ENCODE measurements at regions not wholly inside any gene's neighbourhood (a gene's known extent, or its start where the extent isn't known, plus 50 kb on each side); places are given as distances from the start of the nearest gene placed in this dataset.
"Not testable (repeated sequence)": the region's sequence is repeated elsewhere in the genome, so short reads cannot be mapped to it uniquely, and the experiment has no call there.

DNA sequence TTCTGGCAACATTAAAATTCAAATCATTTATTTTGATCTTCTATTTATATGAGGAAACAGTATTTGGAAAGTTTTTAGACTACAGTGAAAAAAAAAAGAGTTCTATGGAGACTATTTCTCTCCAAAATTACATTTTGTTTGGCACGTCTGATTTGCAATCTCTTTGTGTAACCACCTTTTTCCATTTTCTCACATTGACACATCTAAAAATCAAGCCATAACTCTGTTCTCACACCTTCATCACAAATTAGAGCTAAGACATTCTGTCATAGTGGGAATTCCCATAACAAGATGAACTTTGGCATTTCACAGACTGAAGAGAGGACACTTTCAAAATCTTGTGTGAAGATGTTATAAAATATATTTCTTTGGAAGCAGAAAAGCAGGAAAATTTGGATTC, 468.9 kb downstream of the GRIA2 start:
- H3K36me3 ChIP-seq (ENCODE audit: control insufficient read depth, insufficient read depth, low read length), result no peaks in the 10 kb centered on the region
- no peaks in the 10 kb centered on the region for H3K4me1 ChIP-seq
- H3K27me3 ChIP-seq (replicated peaks; ENCODE audit: control insufficient read depth, insufficient read depth, low read length), result no peaks in the 10 kb centered on the region
- H3K4me3 Mint-ChIP-seq (ENCODE audit: unreplicated experiment), result no peak overlapping the region
- no peaks in the 10 kb centered on the region for H3K4me1 Mint-ChIP-seq (ENCODE audit: low read depth, unreplicated experiment)
- TF ChIP-seq, protein P1, sequence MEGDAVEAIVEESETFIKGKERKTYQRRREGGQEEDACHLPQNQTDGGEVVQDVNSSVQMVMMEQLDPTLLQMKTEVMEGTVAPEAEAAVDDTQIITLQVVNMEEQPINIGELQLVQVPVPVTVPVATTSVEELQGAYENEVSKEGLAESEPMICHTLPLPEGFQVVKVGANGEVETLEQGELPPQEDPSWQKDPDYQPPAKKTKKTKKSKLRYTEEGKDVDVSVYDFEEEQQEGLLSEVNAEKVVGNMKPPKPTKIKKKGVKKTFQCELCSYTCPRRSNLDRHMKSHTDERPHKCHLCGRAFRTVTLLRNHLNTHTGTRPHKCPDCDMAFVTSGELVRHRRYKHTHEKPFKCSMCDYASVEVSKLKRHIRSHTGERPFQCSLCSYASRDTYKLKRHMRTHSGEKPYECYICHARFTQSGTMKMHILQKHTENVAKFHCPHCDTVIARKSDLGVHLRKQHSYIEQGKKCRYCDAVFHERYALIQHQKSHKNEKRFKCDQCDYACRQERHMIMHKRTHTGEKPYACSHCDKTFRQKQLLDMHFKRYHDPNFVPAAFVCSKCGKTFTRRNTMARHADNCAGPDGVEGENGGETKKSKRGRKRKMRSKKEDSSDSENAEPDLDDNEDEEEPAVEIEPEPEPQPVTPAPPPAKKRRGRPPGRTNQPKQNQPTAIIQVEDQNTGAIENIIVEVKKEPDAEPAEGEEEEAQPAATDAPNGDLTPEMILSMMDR (IDR thresholded peaks at IDR 0.05; ENCODE audit: insufficient read depth in 1 of 2, low read depth in 1 of 2, low read length in 1 of 2, severe bottlenecking in 1 of 2, unreplicated experiment in 1 of 2), result no peak
- no peak for DNase-seq
- peaks cover 4% of the 10 kb centered on the region for H3K36me3 Mint-ChIP-seq (ENCODE audit: insufficient read depth, unreplicated experiment)
- BruUV-seq (replicated peaks), result no TSS peak
- ChIA-PET CTCF (no interaction called here), POLR2A (no interaction called here)
- no peaks in the 10 kb centered on the region for H3K9me3 Mint-ChIP-seq (ENCODE audit: unreplicated experiment)
- H3K27me3 Mint-ChIP-seq (ENCODE audit: insufficient read depth, unreplicated experiment), result no peaks in the 10 kb centered on the region
- no peaks in the 10 kb centered on the region for H3K9me3 ChIP-seq
- H3K4me3 ChIP-seq (ENCODE audit: low read depth, low read length), result no peak overlapping the region
- no peak overlapping the region for H3K27ac Mint-ChIP-seq (ENCODE audit: unreplicated experiment)
- intact Hi-C loops (cut with micrococcal nuclease; ENCODE audit: unreplicated experiment), result no loop called here

DNA sequence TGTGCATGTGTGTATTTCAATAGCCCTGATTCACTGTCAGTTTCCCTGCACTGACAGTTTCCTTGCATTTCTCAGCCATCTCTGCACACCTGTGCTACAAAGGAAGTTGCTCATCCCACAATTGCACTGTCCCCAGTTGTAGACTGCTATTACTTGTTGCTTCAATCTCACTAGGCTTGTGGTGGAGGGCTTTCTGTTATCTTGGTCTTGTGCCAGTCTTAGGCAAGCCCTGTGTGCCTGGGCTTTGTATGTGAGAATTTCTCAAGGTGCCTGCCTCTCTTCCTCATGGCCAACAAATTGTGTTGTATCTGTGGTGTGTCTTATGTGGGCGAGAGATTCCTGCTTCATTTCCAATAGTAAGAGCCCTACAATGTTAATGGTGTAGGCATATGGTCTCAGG, 467.4 kb downstream of the GRIA2 start:
- Mint-ChIP-seq H3K36me3 (ENCODE audit: insufficient read depth, unreplicated experiment) (peaks cover 4% of the 10 kb centered on the region), H3K9me3 (ENCODE audit: unreplicated experiment) (no peaks in the 10 kb centered on the region), H3K4me1 (ENCODE audit: low read depth, unreplicated experiment) (no peaks in the 10 kb centered on the region), H3K27me3 (ENCODE audit: insufficient read depth, unreplicated experiment) (no peaks in the 10 kb centered on the region), H3K4me3 (ENCODE audit: unreplicated experiment) (no peak overlapping the region), H3K27ac (ENCODE audit: unreplicated experiment) (no peak overlapping the region)
- no peaks in the 10 kb centered on the region for H3K9me3 ChIP-seq
- no peaks in the 10 kb centered on the region for H3K27me3 ChIP-seq (replicated peaks; ENCODE audit: control insufficient read depth, insufficient read depth, low read length)
- no peak for DNase-seq
- BruUV-seq (replicated peaks), result no TSS peak
- ChIA-PET POLR2A (no interaction called here), CTCF (no interaction called here)
- H3K4me3 ChIP-seq (ENCODE audit: low read depth, low read length), result no peak overlapping the region
- H3K36me3 ChIP-seq (ENCODE audit: control insufficient read depth, insufficient read depth, low read length), result no peaks in the 10 kb centered on the region
- intact Hi-C loops (cut with micrococcal nuclease; ENCODE audit: unreplicated experiment), result no loop called here
- TF ChIP-seq, protein P1 (IDR thresholded peaks at IDR 0.05; ENCODE audit: insufficient read depth in 1 of 2, low read depth in 1 of 2, low read length in 1 of 2, severe bottlenecking in 1 of 2, unreplicated experiment in 1 of 2), result no peak
- H3K4me1 ChIP-seq, result no peaks in the 10 kb centered on the region

DNA sequence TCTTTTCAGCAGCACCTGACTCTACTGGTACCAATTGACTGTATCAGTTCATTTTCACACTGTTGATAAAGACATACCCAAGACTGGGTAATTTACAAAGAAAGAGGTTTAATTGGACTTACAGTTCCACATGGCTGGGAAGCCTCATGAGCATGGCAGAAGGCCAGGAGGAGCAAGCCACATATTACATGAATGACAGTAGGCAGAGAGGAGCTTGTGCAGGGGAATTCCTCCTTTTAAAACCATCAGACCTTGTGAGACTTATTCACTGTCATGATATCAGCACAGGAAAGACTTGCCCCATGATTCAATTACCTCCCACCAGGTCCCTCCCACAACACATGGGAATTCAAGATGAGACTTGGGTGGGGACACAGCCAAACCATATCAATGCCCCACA, 458.8 kb downstream of the GRIA2 start:
- intact Hi-C loops (cut with micrococcal nuclease; ENCODE audit: unreplicated experiment); H3K36me3 ChIP-seq (ENCODE audit: control insufficient read depth, insufficient read depth, low read length); DNase-seq; H3K9me3 ChIP-seq; BruUV-seq (replicated peaks); H3K4me1 ChIP-seq; H3K4me3 Mint-ChIP-seq (ENCODE audit: unreplicated experiment); H3K36me3 Mint-ChIP-seq (ENCODE audit: insufficient read depth, unreplicated experiment); H3K27me3 ChIP-seq (replicated peaks; ENCODE audit: control insufficient read depth, insufficient read depth, low read length); CTCF ChIA-PET; H3K9me3 Mint-ChIP-seq (ENCODE audit: unreplicated experiment); POLR2A ChIA-PET; H3K4me3 ChIP-seq (ENCODE audit: low read depth, low read length); H3K27me3 Mint-ChIP-seq (ENCODE audit: insufficient read depth, unreplicated experiment); H3K4me1 Mint-ChIP-seq (ENCODE audit: low read depth, unreplicated experiment); H3K27ac Mint-ChIP-seq (ENCODE audit: unreplicated experiment): not testable (repeated sequence)

DNA sequence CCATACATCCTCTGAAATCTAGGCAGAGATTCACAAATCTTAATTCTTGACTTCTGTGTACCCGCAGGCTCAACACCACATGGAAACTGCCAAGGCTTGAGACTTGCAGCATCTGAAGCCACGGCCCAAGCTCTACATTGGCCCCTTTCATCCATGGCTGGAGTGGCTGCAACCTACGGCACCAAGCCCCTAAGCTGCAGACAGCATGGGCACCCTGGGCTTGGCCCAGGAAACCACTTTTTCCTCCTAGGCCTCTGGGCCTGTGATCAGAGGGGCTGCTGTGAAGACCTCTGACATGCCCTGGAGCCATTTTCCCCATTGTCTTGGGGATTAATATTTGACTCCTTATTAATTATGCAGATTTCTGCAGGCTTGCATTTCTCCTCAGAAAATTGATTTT, 457.9 kb downstream of the GRIA2 start:
- POLR2A ChIA-PET, result no interaction called here
- H3K27me3 ChIP-seq (replicated peaks; ENCODE audit: control insufficient read depth, insufficient read depth, low read length), result no peaks in the 10 kb centered on the region
- no peak overlapping the region for H3K4me3 ChIP-seq (ENCODE audit: low read depth, low read length)
- no peak for DNase-seq
- no peaks in the 10 kb centered on the region for H3K4me1 Mint-ChIP-seq (ENCODE audit: low read depth, unreplicated experiment)
- TF ChIP-seq, protein P1 (IDR thresholded peaks at IDR 0.05; ENCODE audit: insufficient read depth in 1 of 2, low read depth in 1 of 2, low read length in 1 of 2, severe bottlenecking in 1 of 2, unreplicated experiment in 1 of 2), result no peak
- H3K9me3 Mint-ChIP-seq (ENCODE audit: unreplicated experiment), result no peaks in the 10 kb centered on the region
- no peak overlapping the region for H3K27ac Mint-ChIP-seq (ENCODE audit: unreplicated experiment)
- no peaks in the 10 kb centered on the region for H3K9me3 ChIP-seq
- no peaks in the 10 kb centered on the region for H3K36me3 Mint-ChIP-seq (ENCODE audit: insufficient read depth, unreplicated experiment)
- H3K27me3 Mint-ChIP-seq (ENCODE audit: insufficient read depth, unreplicated experiment), result no peaks in the 10 kb centered on the region
- CTCF ChIA-PET, result no interaction called here
- H3K4me1 ChIP-seq, result no peaks in the 10 kb centered on the region
- intact Hi-C loops (cut with micrococcal nuclease; ENCODE audit: unreplicated experiment), result no loop called here
- H3K36me3 ChIP-seq (ENCODE audit: control insufficient read depth, insufficient read depth, low read length), result no peaks in the 10 kb centered on the region
- no TSS peak for BruUV-seq (replicated peaks)
- no peak overlapping the region for H3K4me3 Mint-ChIP-seq (ENCODE audit: unreplicated experiment)
